ENCODE measurements at regions not wholly inside any gene's neighbourhood (a gene's known extent, or its start where the extent isn't known, plus 50 kb on each side); places are given as distances from the start of the nearest gene placed in this dataset.

DNA sequence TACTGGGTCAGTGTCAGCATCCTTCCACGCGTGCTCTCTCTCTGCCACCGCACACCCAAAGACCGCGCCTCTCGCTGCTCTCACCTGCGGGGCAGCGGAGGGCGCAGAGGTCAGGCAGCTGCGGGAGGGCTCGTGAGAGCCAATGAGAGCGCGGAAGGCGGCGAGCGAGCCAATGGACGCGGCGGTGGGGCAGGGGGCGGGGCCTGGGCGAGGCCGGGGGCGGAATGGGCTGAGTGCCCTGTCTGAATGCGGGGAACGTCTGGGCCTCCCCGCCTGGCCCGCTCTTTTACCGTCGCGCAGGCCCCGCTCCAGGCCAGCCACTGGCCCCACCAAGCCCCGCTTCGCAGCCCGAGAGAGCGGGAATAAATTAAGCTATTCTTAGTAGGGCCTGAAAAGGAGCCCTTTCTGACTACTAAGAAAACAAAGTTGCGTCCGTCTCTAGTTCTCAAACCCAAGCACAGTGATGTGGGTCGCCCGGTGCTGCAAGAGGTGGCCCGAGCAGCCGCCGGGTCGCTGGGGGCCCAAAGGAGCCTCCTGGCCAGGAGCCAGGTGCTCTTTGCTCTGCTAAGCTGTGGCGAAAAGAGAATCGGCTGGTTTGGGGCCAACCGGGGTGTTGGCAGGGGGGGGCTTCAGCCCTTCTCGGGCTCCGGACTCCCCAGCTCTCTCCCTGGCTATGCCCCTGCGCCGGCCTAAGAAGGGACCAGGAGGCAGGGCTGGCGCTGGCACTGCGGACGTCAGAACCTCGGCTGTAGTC is 81.1 kb upstream of the GLI2 start:
- peaks cover 5% of the 10 kb centered on the region; the same call in 1 of the 2 replicates for H3K9me3 ChIP-seq (ENCODE audit: low read length)
- TF ChIP-seq EZH2 (IDR thresholded peaks at IDR 0.05; ENCODE audit: borderline replicate concordance, low read length): no peak
- TF ChIP-seq, protein P1, sequence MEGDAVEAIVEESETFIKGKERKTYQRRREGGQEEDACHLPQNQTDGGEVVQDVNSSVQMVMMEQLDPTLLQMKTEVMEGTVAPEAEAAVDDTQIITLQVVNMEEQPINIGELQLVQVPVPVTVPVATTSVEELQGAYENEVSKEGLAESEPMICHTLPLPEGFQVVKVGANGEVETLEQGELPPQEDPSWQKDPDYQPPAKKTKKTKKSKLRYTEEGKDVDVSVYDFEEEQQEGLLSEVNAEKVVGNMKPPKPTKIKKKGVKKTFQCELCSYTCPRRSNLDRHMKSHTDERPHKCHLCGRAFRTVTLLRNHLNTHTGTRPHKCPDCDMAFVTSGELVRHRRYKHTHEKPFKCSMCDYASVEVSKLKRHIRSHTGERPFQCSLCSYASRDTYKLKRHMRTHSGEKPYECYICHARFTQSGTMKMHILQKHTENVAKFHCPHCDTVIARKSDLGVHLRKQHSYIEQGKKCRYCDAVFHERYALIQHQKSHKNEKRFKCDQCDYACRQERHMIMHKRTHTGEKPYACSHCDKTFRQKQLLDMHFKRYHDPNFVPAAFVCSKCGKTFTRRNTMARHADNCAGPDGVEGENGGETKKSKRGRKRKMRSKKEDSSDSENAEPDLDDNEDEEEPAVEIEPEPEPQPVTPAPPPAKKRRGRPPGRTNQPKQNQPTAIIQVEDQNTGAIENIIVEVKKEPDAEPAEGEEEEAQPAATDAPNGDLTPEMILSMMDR (IDR thresholded peaks at IDR 0.05; ENCODE audit: low read length): no peak
- H3F3A ChIP-seq (ENCODE audit: insufficient read depth, low read length): no peaks in the 10 kb centered on the region
- no peaks in the 10 kb centered on the region for H4K20me1 ChIP-seq (ENCODE audit: insufficient read depth, low read length)
- no peaks in the 10 kb centered on the region; the same call in 1 of the 2 replicates for H3K27me3 ChIP-seq (ENCODE audit: insufficient read depth, low read length)
- no peak overlapping the region for H3K27ac ChIP-seq (ENCODE audit: low read depth, low read length, poor library complexity, severe bottlenecking)
- no peak overlapping the region for H3K9ac ChIP-seq (ENCODE audit: low read length)
- H3K9me2 ChIP-seq (ENCODE audit: low read depth, low read length): no peaks in the 10 kb centered on the region
- H3K36me3 ChIP-seq (ENCODE audit: insufficient read depth, low read length): no peaks in the 10 kb centered on the region
- no peak overlapping the region for H3K4me3 ChIP-seq (ENCODE audit: low read depth, low read length, poor library complexity, severe bottlenecking)
- no peaks in the 10 kb centered on the region for H3K79me2 ChIP-seq (ENCODE audit: insufficient read depth, low read length)
- H3K4me2 ChIP-seq (ENCODE audit: low read length): no peak overlapping the region
- H2AFZ ChIP-seq (ENCODE audit: low read length): no peak overlapping the region
- H3K4me1 ChIP-seq (ENCODE audit: insufficient read depth, low read length, severe bottlenecking): no peaks in the 10 kb centered on the region

DNA sequence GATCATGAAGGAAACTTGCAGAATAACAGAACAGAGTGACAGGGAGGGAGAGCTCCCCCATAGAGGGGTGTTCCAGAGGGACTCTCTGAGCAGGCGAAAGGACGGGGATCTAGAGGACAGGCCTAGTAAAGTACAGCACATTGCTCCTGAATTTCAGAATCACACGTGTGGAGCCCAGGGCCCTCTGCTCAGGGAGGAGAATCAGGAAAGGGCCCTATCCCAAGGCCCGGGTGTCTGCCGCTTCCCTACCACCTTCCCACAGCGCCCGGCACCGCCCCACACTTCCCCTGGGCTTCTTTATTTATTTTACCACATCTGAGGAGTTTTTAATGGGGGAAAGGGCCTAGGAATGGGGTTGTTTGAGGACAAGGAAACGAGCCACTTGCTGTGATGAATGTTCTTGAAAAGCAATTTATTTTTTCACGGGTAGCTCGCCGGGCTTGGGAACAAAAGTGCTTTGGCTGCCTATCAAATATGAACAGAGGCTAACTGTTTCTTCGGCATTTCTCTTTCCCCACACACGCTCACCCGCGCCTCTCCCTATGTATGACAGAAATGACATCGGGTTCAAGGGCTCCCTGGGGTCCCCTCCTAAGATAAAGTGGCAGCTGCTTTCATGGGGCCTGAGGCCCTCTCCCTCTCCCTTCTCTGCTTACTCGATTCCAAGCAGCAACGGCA is 79.3 kb upstream of the GLI2 start:
- H2AFZ ChIP-seq (ENCODE audit: low read length): no peak overlapping the region
- H3K4me1 ChIP-seq (ENCODE audit: insufficient read depth, low read length, severe bottlenecking): no peaks in the 10 kb centered on the region
- H3K27me3 ChIP-seq (ENCODE audit: insufficient read depth, low read length): no peaks in the 10 kb centered on the region; the same call in 1 of the 2 replicates
- H3K9ac ChIP-seq (ENCODE audit: low read length): no peak overlapping the region
- no peaks in the 10 kb centered on the region for H3K9me2 ChIP-seq (ENCODE audit: low read depth, low read length)
- no peaks in the 10 kb centered on the region for H3F3A ChIP-seq (ENCODE audit: insufficient read depth, low read length)
- no peaks in the 10 kb centered on the region for H3K9me3 ChIP-seq (ENCODE audit: low read length)
- TF ChIP-seq, protein P1 (IDR thresholded peaks at IDR 0.05; ENCODE audit: low read length): no peak
- TF ChIP-seq EZH2 (IDR thresholded peaks at IDR 0.05; ENCODE audit: borderline replicate concordance, low read length): no peak
- no peak overlapping the region for H3K4me3 ChIP-seq (ENCODE audit: low read depth, low read length, poor library complexity, severe bottlenecking)
- H3K36me3 ChIP-seq (ENCODE audit: insufficient read depth, low read length): no peaks in the 10 kb centered on the region
- H3K4me2 ChIP-seq (ENCODE audit: low read length): no peak overlapping the region
- H3K27ac ChIP-seq (ENCODE audit: low read depth, low read length, poor library complexity, severe bottlenecking): no peak overlapping the region
- H3K79me2 ChIP-seq (ENCODE audit: insufficient read depth, low read length): no peaks in the 10 kb centered on the region
- no peaks in the 10 kb centered on the region for H4K20me1 ChIP-seq (ENCODE audit: insufficient read depth, low read length)

DNA sequence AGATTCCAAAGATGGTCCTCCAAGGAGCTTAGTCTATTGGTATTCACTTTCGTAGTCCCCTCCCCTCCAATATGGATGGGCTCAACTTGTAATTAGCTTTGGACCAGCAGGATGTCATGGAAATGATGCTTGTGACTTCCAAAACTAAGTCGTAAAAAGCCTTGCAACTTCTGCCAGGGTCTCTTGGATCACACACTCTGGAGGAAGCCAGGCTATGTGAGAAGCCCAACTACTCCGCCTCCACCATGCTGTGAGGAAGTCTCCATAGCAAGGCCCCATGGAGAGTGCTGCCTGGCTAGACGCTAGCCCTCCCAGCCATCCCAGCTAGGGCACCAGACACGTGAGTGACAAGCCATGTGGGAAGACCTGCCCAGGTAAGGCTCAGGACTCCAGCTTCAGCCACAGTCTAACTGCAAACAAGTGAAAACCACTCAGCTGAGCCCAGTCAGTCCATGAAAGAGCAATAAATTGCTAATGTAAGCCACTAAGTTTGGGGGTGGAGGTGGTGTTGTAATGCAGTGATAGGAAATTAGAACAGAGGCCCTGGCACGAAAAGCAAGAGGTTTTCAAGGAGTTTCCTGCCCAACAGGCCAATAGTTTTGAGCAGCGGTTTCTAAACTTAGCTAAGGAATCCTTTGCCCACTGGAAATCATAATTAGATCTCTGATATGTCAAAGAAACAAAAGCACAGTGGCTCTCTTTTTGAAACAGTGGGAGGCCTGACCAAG is 77.5 kb upstream of the GLI2 start:
- no peak overlapping the region for H3K4me2 ChIP-seq (ENCODE audit: low read length)
- no peaks in the 10 kb centered on the region for H3K79me2 ChIP-seq (ENCODE audit: insufficient read depth, low read length)
- no peaks in the 10 kb centered on the region; the same call in none of the 2 replicates for H3K27me3 ChIP-seq (ENCODE audit: insufficient read depth, low read length)
- no peaks in the 10 kb centered on the region for H3K9me3 ChIP-seq (ENCODE audit: low read length)
- H3K4me3 ChIP-seq (ENCODE audit: low read depth, low read length, poor library complexity, severe bottlenecking): no peak overlapping the region
- H3K36me3 ChIP-seq (ENCODE audit: insufficient read depth, low read length): no peaks in the 10 kb centered on the region
- no peaks in the 10 kb centered on the region for H4K20me1 ChIP-seq (ENCODE audit: insufficient read depth, low read length)
- no peak overlapping the region for H3K27ac ChIP-seq (ENCODE audit: low read depth, low read length, poor library complexity, severe bottlenecking)
- H3K9me2 ChIP-seq (ENCODE audit: low read depth, low read length): no peaks in the 10 kb centered on the region
- H3K4me1 ChIP-seq (ENCODE audit: insufficient read depth, low read length, severe bottlenecking): no peaks in the 10 kb centered on the region
- TF ChIP-seq, protein P1 (IDR thresholded peaks at IDR 0.05; ENCODE audit: low read length): no peak
- no peak for TF ChIP-seq EZH2 (IDR thresholded peaks at IDR 0.05; ENCODE audit: borderline replicate concordance, low read length)
- H2AFZ ChIP-seq (ENCODE audit: low read length): no peak overlapping the region
- no peak overlapping the region for H3K9ac ChIP-seq (ENCODE audit: low read length)
- no peaks in the 10 kb centered on the region for H3F3A ChIP-seq (ENCODE audit: insufficient read depth, low read length)

Measured in OCI-LY1 (cell line).